ENCODE measurements at regions not wholly inside any gene's neighbourhood (a gene's known extent, or its start where the extent isn't known, plus 50 kb on each side); places are given as distances from the start of the nearest gene placed in this dataset.

DNA sequence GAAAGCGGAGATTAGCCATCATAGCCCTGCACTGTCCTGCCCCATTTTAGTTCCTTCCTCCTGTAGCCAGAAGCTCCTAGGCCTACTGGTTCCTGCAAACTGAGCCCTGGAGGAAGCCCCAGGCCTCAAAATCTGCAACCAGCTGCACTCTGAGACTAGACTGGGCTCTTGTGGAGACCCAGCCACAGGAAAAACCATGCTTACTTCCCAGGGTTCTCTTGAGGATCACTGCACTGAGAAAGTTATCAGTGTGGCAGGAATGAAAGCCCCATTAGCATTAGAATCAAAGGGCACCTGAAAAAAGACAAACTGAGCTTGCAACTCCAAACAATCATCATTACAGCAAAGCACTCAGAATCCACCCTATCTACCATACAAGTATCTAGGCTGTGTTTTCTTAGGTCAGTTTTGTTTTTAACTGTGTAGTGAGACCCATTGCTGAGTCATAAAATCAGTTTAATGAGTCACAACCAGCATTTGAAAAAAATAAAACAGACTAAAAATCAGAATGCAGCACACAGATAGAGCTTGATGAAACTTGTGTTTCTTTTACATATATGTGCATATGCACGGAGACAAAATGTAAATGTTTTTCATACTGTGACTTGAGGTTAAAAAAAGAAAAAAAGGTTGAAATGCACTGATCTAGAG lies 91.0 kb downstream of the UNC5CL start:
- no peak for TF ChIP-seq POLR2AphosphoS5 (IDR thresholded peaks at IDR 0.05; ENCODE audit: borderline replicate concordance, low read depth, low read length)
- no peak for TF ChIP-seq EZH2 (IDR thresholded peaks at IDR 0.05)

Data from SK-N-MC (cell line).